Ammon's horn (tissue), 1 donor: ENCODE measurements at regions not wholly inside any gene's neighbourhood (a gene's known extent, or its start where the extent isn't known, plus 50 kb on each side); places are given as distances from the start of the nearest gene placed in this dataset.
"Not testable (repeated sequence)": the region's sequence is repeated elsewhere in the genome, so short reads cannot be mapped to it uniquely, and the experiment has no call there.

ENCODE experiments used
- DNase-seq: peaks from one replicate; pipeline ENCODE4 v3.0.0-alpha.2; 2016; ENCODE audit warnings: low spot score

- not testable (repeated sequence) for DNase-seq
Observed at GRCh38 chr20:53644108-53644507, 50.5 kb upstream of the ZNF217 start.
